ENCODE measurements at regions not wholly inside any gene's neighbourhood (a gene's known extent, or its start where the extent isn't known, plus 50 kb on each side); places are given as distances from the start of the nearest gene placed in this dataset.
A peak's percentile ranks its signal among the peaks of the same experiment; 100 is the strongest.

DNA sequence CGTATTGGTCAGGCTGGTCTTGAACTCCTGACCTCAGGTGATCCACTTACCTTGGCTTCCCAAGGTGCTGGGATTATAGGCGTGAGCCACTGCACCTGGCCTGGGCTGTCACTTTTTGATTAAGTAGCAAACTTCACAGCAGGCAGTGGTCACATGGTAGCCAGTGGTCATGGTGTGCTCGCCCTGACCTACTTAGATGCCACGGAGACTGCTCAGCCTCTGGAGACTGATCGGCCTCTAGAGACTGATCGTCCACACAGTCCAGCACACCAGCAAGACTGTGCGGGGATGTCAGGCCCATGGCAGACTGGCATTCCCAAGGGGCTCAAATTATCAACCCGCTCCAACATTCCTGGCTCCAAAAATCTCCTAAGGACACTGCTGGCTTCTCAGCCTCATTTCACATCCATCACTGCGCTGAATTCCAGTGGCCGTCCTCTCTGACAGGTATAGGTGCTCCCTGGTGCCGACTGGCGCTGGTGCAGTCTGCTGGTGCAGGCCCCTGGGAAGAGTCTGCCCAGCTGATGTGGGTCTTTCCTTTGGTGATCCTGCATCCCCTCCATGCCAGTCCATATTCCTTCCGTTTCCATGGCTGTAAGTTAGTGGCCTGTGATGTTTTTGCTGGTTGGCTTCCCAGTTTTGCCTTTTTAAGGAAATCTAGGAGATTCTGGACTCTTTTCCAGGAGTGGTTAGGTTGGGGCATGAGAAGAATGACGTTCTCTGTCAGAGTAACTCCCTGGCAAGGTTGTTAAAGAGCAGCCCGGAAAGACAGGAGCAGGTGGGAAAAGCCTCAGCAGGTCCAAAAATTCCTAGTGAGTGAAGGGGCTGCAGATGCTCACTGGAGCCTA lies 374.5 kb upstream of the HS6ST1 start:
- no peaks in the 10 kb centered on the region for H3K36me3 ChIP-seq (ENCODE audit: control insufficient read depth in 4 of 4, insufficient read depth in 4 of 4, low read length in 3 of 4)
- peaks cover 0 to 6% (median 2%) of the 10 kb centered on the region in 4 experiments for H3K4me1 ChIP-seq (ENCODE audit: control extremely low read depth in 1 of 4, control insufficient read depth in 4 of 4, insufficient read depth in 4 of 4, low read length in 3 of 4)
- H3K4me3 ChIP-seq (ENCODE audit: control insufficient read depth in 1 of 7, extremely low read depth in 1 of 7, insufficient read depth in 4 of 7, low read depth in 2 of 7, low read length in 6 of 7) = no peak overlapping the region
- POLR2A ChIA-PET = no interaction called here
- H3K27me3 ChIP-seq (replicated peaks in 2 of 5; ENCODE audit: control insufficient read depth in 4 of 5, insufficient read depth in 5 of 5, low read length in 4 of 5) = no peaks in the 10 kb centered on the region
- no peak for DNase-seq
- H3K9me3 ChIP-seq (ENCODE audit: control extremely low read depth in 1 of 5, control insufficient read depth in 4 of 5, insufficient read depth in 2 of 5, low read depth in 1 of 5, low read length in 4 of 5) = no peaks in the 10 kb centered on the region
- CTCF ChIA-PET = no interaction called here
- H3K27ac ChIP-seq (ENCODE audit: insufficient read depth in 1 of 2, low read depth in 1 of 2, low read length in 2 of 2, poor library complexity in 1 of 2, severe bottlenecking in 2 of 2) = no peak overlapping the region
- 98% methylated on average over 15 of the region's 15 CpGs for WGBS (ENCODE audit: insufficient coverage)

DNA sequence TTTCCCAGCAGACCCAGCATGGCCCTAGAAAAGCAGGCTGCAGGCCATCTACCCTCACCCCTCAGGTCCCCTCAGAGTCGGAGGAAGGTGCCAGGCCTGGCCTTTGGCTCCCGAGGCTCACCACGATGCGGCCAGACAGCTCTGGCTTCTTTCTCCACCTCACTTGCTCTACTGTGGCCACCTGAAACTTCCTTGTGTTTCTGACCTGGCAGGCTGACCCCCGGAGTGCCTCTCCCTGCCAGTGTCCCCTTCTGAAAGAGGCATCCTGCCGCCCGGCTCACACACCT lies 375.0 kb upstream of the HS6ST1 start:
- H3K27ac ChIP-seq (ENCODE audit: insufficient read depth in 1 of 2, low read depth in 1 of 2, low read length in 2 of 2, poor library complexity in 1 of 2, severe bottlenecking in 2 of 2) = no peak overlapping the region
- no peak for DNase-seq
- no peak overlapping the region for H3K4me3 ChIP-seq (ENCODE audit: control insufficient read depth in 1 of 7, extremely low read depth in 1 of 7, insufficient read depth in 4 of 7, low read depth in 2 of 7, low read length in 6 of 7)
- POLR2A ChIA-PET = no interaction called here
- CTCF ChIA-PET = no interaction called here
- peaks cover 0 to 6% (median 2%) of the 10 kb centered on the region in 4 experiments for H3K4me1 ChIP-seq (ENCODE audit: control extremely low read depth in 1 of 4, control insufficient read depth in 4 of 4, insufficient read depth in 4 of 4, low read length in 3 of 4)
- no peaks in the 10 kb centered on the region for H3K36me3 ChIP-seq (ENCODE audit: control insufficient read depth in 4 of 4, insufficient read depth in 4 of 4, low read length in 3 of 4)
- H3K27me3 ChIP-seq (replicated peaks in 2 of 5; ENCODE audit: control insufficient read depth in 4 of 5, insufficient read depth in 5 of 5, low read length in 4 of 5) = no peaks in the 10 kb centered on the region
- H3K9me3 ChIP-seq (ENCODE audit: control extremely low read depth in 1 of 5, control insufficient read depth in 4 of 5, insufficient read depth in 2 of 5, low read depth in 1 of 5, low read length in 4 of 5) = no peaks in the 10 kb centered on the region
- 77% methylated on average over 7 of the region's 7 CpGs for WGBS (ENCODE audit: insufficient coverage)

DNA sequence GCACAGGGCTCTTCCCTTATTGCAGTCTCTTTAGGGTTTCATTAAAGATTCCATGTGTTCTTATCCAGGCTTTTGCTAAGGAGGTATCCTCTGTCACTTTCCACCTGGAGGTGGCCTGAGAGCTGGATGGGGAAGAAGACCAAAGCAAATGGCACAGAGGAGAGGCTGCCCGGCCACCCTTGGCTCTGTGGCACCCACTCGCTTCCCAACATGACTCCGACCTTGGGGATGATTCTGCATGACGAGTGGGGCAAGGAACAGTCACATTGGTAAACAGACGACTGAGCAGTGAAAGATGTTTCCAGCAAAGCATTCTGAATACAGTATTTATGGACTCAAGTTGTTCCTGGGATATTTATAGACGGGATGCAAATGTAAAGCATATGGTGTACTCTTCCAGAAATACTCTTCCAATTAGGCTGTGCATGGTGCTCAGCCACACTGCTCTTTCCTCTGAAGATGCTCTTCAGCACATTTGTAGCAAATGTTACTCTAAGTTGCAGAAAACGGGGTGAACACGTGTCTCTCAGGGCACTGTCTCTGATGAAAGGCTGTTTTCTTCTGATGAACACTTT lies 377.1 kb upstream of the HS6ST1 start:
- WGBS (ENCODE audit: insufficient coverage) = 97% methylated on average over 8 of the region's 8 CpGs
- Histone ChIP-seq H3K4me3 (ENCODE audit: control insufficient read depth in 1 of 7, extremely low read depth in 1 of 7, insufficient read depth in 4 of 7, low read depth in 2 of 7, low read length in 6 of 7) (no peak overlapping the region), H3K27ac (ENCODE audit: insufficient read depth in 1 of 2, low read depth in 1 of 2, low read length in 2 of 2, poor library complexity in 1 of 2, severe bottlenecking in 2 of 2) (no peak overlapping the region), H3K36me3 (ENCODE audit: control insufficient read depth in 4 of 4, insufficient read depth in 4 of 4, low read length in 3 of 4) (no peaks in the 10 kb centered on the region), H3K4me1 (ENCODE audit: control extremely low read depth in 1 of 4, control insufficient read depth in 4 of 4, insufficient read depth in 4 of 4, low read length in 3 of 4) (peaks cover 0 to 6% (median 1%) of the 10 kb centered on the region in 4 experiments), H3K9me3 (ENCODE audit: control extremely low read depth in 1 of 5, control insufficient read depth in 4 of 5, insufficient read depth in 2 of 5, low read depth in 1 of 5, low read length in 4 of 5) (no peaks in the 10 kb centered on the region), H3K27me3 (replicated peaks in 2 of 5; ENCODE audit: control insufficient read depth in 4 of 5, insufficient read depth in 5 of 5, low read length in 4 of 5) (no peaks in the 10 kb centered on the region)
- CTCF ChIA-PET = no interaction called here
- POLR2A ChIA-PET = no interaction called here
- no peak for DNase-seq

DNA sequence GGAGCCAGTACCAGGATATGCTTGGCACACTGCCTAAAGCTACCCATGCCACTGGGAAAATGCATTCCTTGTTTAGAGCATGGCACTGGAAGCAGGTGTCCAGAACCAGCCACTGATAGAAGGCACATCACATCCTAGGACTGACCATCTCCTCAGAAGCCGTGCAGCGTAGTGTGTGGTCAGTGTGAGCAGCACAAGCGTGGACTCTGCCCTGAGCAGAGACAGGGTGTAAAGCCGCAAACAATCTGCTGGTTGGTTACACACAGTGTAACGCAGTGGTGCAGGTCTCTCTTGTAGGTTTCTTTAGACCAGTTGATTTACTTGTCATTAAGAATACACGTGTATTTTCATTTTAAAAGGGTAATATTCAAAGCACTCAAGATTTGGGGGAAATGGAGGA lies 377.8 kb upstream of the HS6ST1 start:
- Histone ChIP-seq H3K36me3 (ENCODE audit: control insufficient read depth in 4 of 4, insufficient read depth in 4 of 4, low read length in 3 of 4) (no peaks in the 10 kb centered on the region), H3K9me3 (ENCODE audit: control extremely low read depth in 1 of 5, control insufficient read depth in 4 of 5, insufficient read depth in 2 of 5, low read depth in 1 of 5, low read length in 4 of 5) (no peaks in the 10 kb centered on the region), H3K27me3 (replicated peaks in 2 of 5; ENCODE audit: control insufficient read depth in 4 of 5, insufficient read depth in 5 of 5, low read length in 4 of 5) (no peaks in the 10 kb centered on the region), H3K4me1 (ENCODE audit: control extremely low read depth in 1 of 4, control insufficient read depth in 4 of 4, insufficient read depth in 4 of 4, low read length in 3 of 4) (peaks cover 0 to 6% (median 1%) of the 10 kb centered on the region in 4 experiments), H3K27ac (ENCODE audit: insufficient read depth in 1 of 2, low read depth in 1 of 2, low read length in 2 of 2, poor library complexity in 1 of 2, severe bottlenecking in 2 of 2) (no peak overlapping the region), H3K4me3 (ENCODE audit: control insufficient read depth in 1 of 7, extremely low read depth in 1 of 7, insufficient read depth in 4 of 7, low read depth in 2 of 7, low read length in 6 of 7) (no peak overlapping the region)
- WGBS (ENCODE audit: insufficient coverage) = 98% methylated on average over 6 of the region's 6 CpGs
- DNase-seq = no peak
- CTCF ChIA-PET = no interaction called here
- POLR2A ChIA-PET = no interaction called here

DNA sequence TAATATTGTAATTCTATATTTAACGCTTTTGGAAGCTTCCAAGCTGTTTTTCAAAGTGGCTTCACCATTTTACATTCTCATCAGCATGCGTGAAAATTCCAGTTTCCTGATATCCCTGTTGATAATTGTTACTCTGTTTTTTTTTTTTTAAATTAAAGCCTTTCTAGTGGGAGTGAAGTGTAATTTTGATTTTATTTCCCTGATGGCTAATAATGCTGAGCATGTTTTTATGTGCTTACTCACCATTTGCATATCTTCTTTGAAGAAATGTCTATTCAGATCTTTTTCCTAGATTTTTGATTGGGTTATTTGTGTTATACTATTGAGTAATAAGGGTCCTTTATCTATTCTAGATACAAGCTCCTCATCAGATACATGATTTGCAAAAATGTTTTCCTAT lies 382.8 kb upstream of the HS6ST1 start:
- ChIA-PET POLR2A (no interaction called here), CTCF (interaction anchor here (1.1 to 1.5 kb wide), 4 partner anchors 10 to 24 kb away, joined by 3 read pairs; no protein-coding TSS in a partner anchor)
- H3K27ac ChIP-seq (ENCODE audit: insufficient read depth in 1 of 2, low read depth in 1 of 2, low read length in 2 of 2, poor library complexity in 1 of 2, severe bottlenecking in 2 of 2) = no peak overlapping the region
- no CpG with 5 or more reads among the region's 2 CpGs for WGBS (ENCODE audit: insufficient coverage)
- no peak for DNase-seq
- H3K9me3 ChIP-seq (ENCODE audit: control extremely low read depth in 1 of 5, control insufficient read depth in 4 of 5, insufficient read depth in 2 of 5, low read depth in 1 of 5, low read length in 4 of 5) = peaks cover 0 to 6% (median 6%) of the 10 kb centered on the region in 5 experiments
- no peaks in the 10 kb centered on the region for H3K27me3 ChIP-seq (replicated peaks in 2 of 5; ENCODE audit: control insufficient read depth in 4 of 5, insufficient read depth in 5 of 5, low read length in 4 of 5)
- peaks cover 0 to under 1% (median under 1%) of the 10 kb centered on the region in 4 experiments for H3K4me1 ChIP-seq (ENCODE audit: control extremely low read depth in 1 of 4, control insufficient read depth in 4 of 4, insufficient read depth in 4 of 4, low read length in 3 of 4)
- no peak overlapping the region for H3K4me3 ChIP-seq (ENCODE audit: control insufficient read depth in 1 of 7, extremely low read depth in 1 of 7, insufficient read depth in 4 of 7, low read depth in 2 of 7, low read length in 6 of 7)
- H3K36me3 ChIP-seq (ENCODE audit: control insufficient read depth in 4 of 4, insufficient read depth in 4 of 4, low read length in 3 of 4) = no peaks in the 10 kb centered on the region

DNA sequence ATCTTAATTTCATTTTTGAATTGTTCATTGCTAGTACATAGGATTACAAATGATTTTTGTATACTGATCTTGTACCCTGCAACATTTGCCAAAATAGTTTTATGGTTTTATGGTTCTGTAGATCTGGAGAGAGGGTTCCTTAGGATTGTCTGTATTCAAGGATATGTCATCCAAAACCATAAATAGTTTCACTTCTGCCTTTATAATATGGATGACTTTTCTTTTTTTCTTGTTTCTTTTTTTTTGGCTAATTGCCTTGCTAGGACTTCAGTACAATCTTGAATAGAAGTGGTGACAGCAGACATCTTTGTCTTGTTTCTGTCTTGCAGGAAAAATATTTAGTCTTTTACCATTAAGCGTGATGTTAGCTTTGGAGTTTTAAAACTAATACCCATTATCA lies 383.9 kb upstream of the HS6ST1 start:
- Histone ChIP-seq H3K27ac (ENCODE audit: insufficient read depth in 1 of 2, low read depth in 1 of 2, low read length in 2 of 2, poor library complexity in 1 of 2, severe bottlenecking in 2 of 2) (no peak overlapping the region), H3K36me3 (ENCODE audit: control insufficient read depth in 4 of 4, insufficient read depth in 4 of 4, low read length in 3 of 4) (no peaks in the 10 kb centered on the region), H3K27me3 (replicated peaks in 2 of 5; ENCODE audit: control insufficient read depth in 4 of 5, insufficient read depth in 5 of 5, low read length in 4 of 5) (no peaks in the 10 kb centered on the region), H3K9me3 (ENCODE audit: control extremely low read depth in 1 of 5, control insufficient read depth in 4 of 5, insufficient read depth in 2 of 5, low read depth in 1 of 5, low read length in 4 of 5) (peaks cover 5 to 18% (median 12%) of the 10 kb centered on the region in 5 experiments), H3K4me3 (ENCODE audit: control insufficient read depth in 1 of 7, extremely low read depth in 1 of 7, insufficient read depth in 4 of 7, low read depth in 2 of 7, low read length in 6 of 7) (no peak overlapping the region), H3K4me1 (ENCODE audit: control extremely low read depth in 1 of 4, control insufficient read depth in 4 of 4, insufficient read depth in 4 of 4, low read length in 3 of 4) (no peaks in the 10 kb centered on the region)
- WGBS (ENCODE audit: insufficient coverage) = no CpG with 5 or more reads among the region's 1 CpG
- POLR2A ChIA-PET = no interaction called here
- CTCF ChIA-PET = no interaction called here
- no peak for DNase-seq

DNA sequence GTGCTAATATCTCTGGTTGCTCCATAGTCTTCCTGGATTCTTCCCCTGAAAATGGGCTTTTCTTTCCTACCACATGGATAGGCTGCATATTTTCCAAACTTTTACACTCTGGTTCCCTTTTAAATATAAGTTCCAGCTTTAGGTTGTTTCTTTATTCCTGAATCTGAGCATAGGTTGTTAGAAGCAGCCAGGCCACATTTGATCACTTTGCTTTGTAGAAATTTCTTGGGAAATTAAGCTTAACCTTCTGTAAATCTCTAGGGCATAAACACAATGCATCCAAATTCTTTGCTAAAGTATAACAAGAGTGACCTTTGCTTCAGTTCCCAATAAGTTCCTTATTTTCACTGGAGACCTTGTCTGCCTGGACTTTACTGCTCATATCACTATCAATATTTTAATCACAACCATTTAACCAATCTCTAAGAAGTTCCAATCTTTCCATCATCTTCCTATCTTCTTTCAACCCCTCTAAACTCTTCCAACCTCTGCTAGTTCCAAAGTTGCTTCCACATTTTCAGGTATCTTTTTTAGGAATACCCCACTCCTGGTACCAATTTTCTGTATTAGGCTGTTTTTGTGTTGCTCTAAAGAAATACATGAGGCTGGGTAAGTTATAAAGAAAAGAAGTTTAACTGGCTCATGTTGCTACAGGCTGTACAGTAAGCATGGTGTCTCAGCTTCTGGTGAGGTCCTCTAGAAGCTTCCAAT lies 389.6 kb upstream of the HS6ST1 start:
- DNase-seq = peak in 2 of 3 donors; percentile 56 to 61
- Histone ChIP-seq H3K27ac (ENCODE audit: insufficient read depth in 1 of 2, low read depth in 1 of 2, low read length in 2 of 2, poor library complexity in 1 of 2, severe bottlenecking in 2 of 2) (no peak overlapping the region), H3K9me3 (ENCODE audit: control extremely low read depth in 1 of 5, control insufficient read depth in 4 of 5, insufficient read depth in 2 of 5, low read depth in 1 of 5, low read length in 4 of 5) (peaks cover 7 to 34% (median 21%) of the 10 kb centered on the region in 5 experiments), H3K36me3 (ENCODE audit: control insufficient read depth in 4 of 4, insufficient read depth in 4 of 4, low read length in 3 of 4) (no peaks in the 10 kb centered on the region), H3K27me3 (replicated peaks in 2 of 5; ENCODE audit: control insufficient read depth in 4 of 5, insufficient read depth in 5 of 5, low read length in 4 of 5) (no peaks in the 10 kb centered on the region), H3K4me3 (ENCODE audit: control insufficient read depth in 1 of 7, extremely low read depth in 1 of 7, insufficient read depth in 4 of 7, low read depth in 2 of 7, low read length in 6 of 7) (no peak overlapping the region), H3K4me1 (ENCODE audit: control extremely low read depth in 1 of 4, control insufficient read depth in 4 of 4, insufficient read depth in 4 of 4, low read length in 3 of 4) (peaks cover 3 to 10% (median 4%) of the 10 kb centered on the region in 4 experiments)
- ChIA-PET CTCF (interaction anchor here (0.9 to 1.1 kb wide), 2 partner anchors 12 to 64 kb away, joined by 3 read pairs; no protein-coding TSS in a partner anchor), POLR2A (no interaction called here)
